DND-41 (cell line): ENCODE measurements at regions not wholly inside any gene's neighbourhood (a gene's known extent, or its start where the extent isn't known, plus 50 kb on each side); places are given as distances from the start of the nearest gene placed in this dataset.

Experiments
- ATAC-seq: fragments of 200-7000 bp; cut with Tn5 transposase; 3 replicates; pipeline ENCODE4 v1.9.1; 2021; ENCODE audit warnings: low read depth; ENCODE audit not compliant: insufficient read depth
- DNase-seq: peaks from one replicate; pipeline ENCODE4 v3.0.0-alpha.2; 2020
- H2AFZ ChIP-seq: 2 replicates; pipeline ENCODE4 v1.6.0; 2012; ENCODE audit warnings: low read depth, low read length
- H3K27ac ChIP-seq: 2 replicates; pipeline ENCODE4 v1.5.1; 2012; ENCODE audit warnings: low read length, inconsistent platforms
- H3K27me3 ChIP-seq: fragments of 200-600 bp; sonication (generic); 2 replicates; pipeline ENCODE4 v1.6.0; 2012; ENCODE audit warnings: low read length, mild to moderate bottlenecking, inconsistent platforms; ENCODE audit not compliant: insufficient read depth, poor library complexity
- H3K36me3 ChIP-seq: 2 replicates; pipeline ENCODE4 v1.5.1; 2012; ENCODE audit warnings: low read length, inconsistent platforms; ENCODE audit not compliant: insufficient read depth
- H3K4me1 ChIP-seq: 2 replicates; pipeline ENCODE4 v1.5.1; 2012; ENCODE audit warnings: mild to moderate bottlenecking, low read length; ENCODE audit not compliant: insufficient read depth
- H3K4me2 ChIP-seq: 2 replicates; pipeline ENCODE4 v1.6.0; 2012; ENCODE audit warnings: mild to moderate bottlenecking, moderate library complexity, low read length, inconsistent platforms; ENCODE audit not compliant: insufficient read depth
- H3K4me3 ChIP-seq, 2 experiments: fragments of 200-600 bp in 1 of 2; shearing (Covaris generic) in 1 of 2; 2 replicates each; pipeline ENCODE4 v1.5.1; 2012 to 2016; ENCODE audit warnings: inconsistent platforms in 2 of 2, low read length in 2 of 2, mild to moderate bottlenecking in 2 of 2, low read depth in 1 of 2, moderate library complexity in 1 of 2
- H3K79me2 ChIP-seq: 2 replicates; pipeline ENCODE4 v1.6.0; 2012; ENCODE audit warnings: low read length, inconsistent platforms; ENCODE audit not compliant: insufficient read depth
- H3K9ac ChIP-seq: 2 replicates; pipeline ENCODE4 v1.6.0; 2012; ENCODE audit warnings: low read depth, mild to moderate bottlenecking, inconsistent platforms, low read length, moderate library complexity
- H3K9me3 ChIP-seq: 2 replicates; pipeline ENCODE4 v1.5.1; 2012; ENCODE audit warnings: low read length, moderate library complexity, mild to moderate bottlenecking, inconsistent platforms; ENCODE audit not compliant: insufficient read depth, severe bottlenecking
- H4K20me1 ChIP-seq: 2 replicates; pipeline ENCODE4 v1.6.0; 2012; ENCODE audit warnings: low read length; ENCODE audit not compliant: insufficient read depth
- EZH2 ChIP-seq: IDR thresholded peaks from 3 replicates; pipeline ENCODE4 v1.6.1; 2012; ENCODE audit warnings: borderline replicate concordance, low read depth, mild to moderate bottlenecking, moderate library complexity, low read length, inconsistent platforms; ENCODE audit not compliant: severe bottlenecking
- TF ChIP-seq, protein P1 (sequence below): IDR thresholded peaks from 2 replicates; pipeline ENCODE4 v1.5.1; 2012; ENCODE audit warnings: borderline replicate concordance, low read length, moderate library complexity, mild to moderate bottlenecking; ENCODE audit not compliant: poor library complexity, severe bottlenecking; ENCODE audit errors: extremely low read depth

GRCh38 chr4:62490635-62491034 is 1290.5 kb downstream of the ADGRL3 start:
- TF ChIP-seq, protein P1, sequence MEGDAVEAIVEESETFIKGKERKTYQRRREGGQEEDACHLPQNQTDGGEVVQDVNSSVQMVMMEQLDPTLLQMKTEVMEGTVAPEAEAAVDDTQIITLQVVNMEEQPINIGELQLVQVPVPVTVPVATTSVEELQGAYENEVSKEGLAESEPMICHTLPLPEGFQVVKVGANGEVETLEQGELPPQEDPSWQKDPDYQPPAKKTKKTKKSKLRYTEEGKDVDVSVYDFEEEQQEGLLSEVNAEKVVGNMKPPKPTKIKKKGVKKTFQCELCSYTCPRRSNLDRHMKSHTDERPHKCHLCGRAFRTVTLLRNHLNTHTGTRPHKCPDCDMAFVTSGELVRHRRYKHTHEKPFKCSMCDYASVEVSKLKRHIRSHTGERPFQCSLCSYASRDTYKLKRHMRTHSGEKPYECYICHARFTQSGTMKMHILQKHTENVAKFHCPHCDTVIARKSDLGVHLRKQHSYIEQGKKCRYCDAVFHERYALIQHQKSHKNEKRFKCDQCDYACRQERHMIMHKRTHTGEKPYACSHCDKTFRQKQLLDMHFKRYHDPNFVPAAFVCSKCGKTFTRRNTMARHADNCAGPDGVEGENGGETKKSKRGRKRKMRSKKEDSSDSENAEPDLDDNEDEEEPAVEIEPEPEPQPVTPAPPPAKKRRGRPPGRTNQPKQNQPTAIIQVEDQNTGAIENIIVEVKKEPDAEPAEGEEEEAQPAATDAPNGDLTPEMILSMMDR, result no peak
- no peak for TF ChIP-seq EZH2
- DNase-seq, result no peak

DNA sequence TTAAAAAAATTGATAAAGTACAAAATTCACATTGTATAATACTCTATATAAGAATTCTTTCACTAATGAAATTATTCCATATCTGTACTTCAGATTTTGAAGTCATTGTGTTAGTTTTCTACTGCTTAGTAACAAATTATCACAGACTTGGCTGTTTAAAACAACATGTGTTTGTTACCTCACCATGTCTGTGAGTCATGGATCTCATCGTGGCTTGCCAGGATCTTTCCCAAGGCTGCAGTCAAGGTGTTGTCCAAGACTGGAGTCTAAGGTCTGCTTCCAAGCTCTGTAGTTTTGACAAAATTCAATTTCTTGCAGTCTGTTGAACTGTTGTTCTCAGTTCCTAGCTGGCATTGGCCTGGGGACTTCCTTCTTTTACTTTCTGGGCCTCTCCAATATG is 1286.9 kb downstream of the ADGRL3 start:
- TF ChIP-seq EZH2, result no peak
- TF ChIP-seq, protein P1, result no peak
- H3K27ac ChIP-seq, result no peak overlapping the region
- ATAC-seq, result no peak
- H3K79me2 ChIP-seq, result no peaks in the 10 kb centered on the region
- no peak overlapping the region for H2AFZ ChIP-seq
- no peaks in the 10 kb centered on the region for H4K20me1 ChIP-seq
- H3K4me2 ChIP-seq, result no peak overlapping the region
- H3K9ac ChIP-seq, result no peak overlapping the region
- no peak overlapping the region for H3K4me3 ChIP-seq
- no peaks in the 10 kb centered on the region for H3K9me3 ChIP-seq
- no peaks in the 10 kb centered on the region for H3K4me1 ChIP-seq
- no peaks in the 10 kb centered on the region for H3K27me3 ChIP-seq
- no peaks in the 10 kb centered on the region for H3K36me3 ChIP-seq
- no peak for DNase-seq

More at GRCh38 chr4:62490635-62491034, 1290.5 kb downstream of the ADGRL3 start:
- no peak for ATAC-seq
- no peak overlapping the region for H3K9ac ChIP-seq
- H3K4me1 ChIP-seq, result no peaks in the 10 kb centered on the region
- H3K9me3 ChIP-seq, result no peaks in the 10 kb centered on the region
- H2AFZ ChIP-seq, result no peak overlapping the region
- no peak overlapping the region for H3K4me3 ChIP-seq
- no peaks in the 10 kb centered on the region for H3K27me3 ChIP-seq
- H3K36me3 ChIP-seq, result no peaks in the 10 kb centered on the region
- H3K27ac ChIP-seq, result no peak overlapping the region
- no peak overlapping the region for H3K4me2 ChIP-seq
- no peaks in the 10 kb centered on the region for H3K79me2 ChIP-seq
- H4K20me1 ChIP-seq, result no peaks in the 10 kb centered on the region

- Histone ChIP-seq H4K20me1 (no peaks in the 10 kb centered on the region), H2AFZ (no peak overlapping the region), H3K9ac (no peak overlapping the region), H3K9me3 (no peaks in the 10 kb centered on the region), H3K79me2 (no peaks in the 10 kb centered on the region), H3K27me3 (no peaks in the 10 kb centered on the region), H3K4me1 (no peaks in the 10 kb centered on the region), H3K4me3 (no peak overlapping the region), H3K27ac (no peak overlapping the region), H3K4me2 (no peak overlapping the region), H3K36me3 (no peaks in the 10 kb centered on the region)
- TF ChIP-seq, protein P1, result no peak
- no peak for TF ChIP-seq EZH2
- DNase-seq, result no peak
- ATAC-seq, result no peak
These were observed 1284.2 kb downstream of the ADGRL3 start for GRCh38 chr4:62484357-62484756.

GRCh38 chr4:62482355-62482754 is 1282.2 kb downstream of the ADGRL3 start:
- TF ChIP-seq, protein P1, result no peak
- no peak for TF ChIP-seq EZH2
- H3K9me3 ChIP-seq, result no peaks in the 10 kb centered on the region
- no peak overlapping the region for H3K9ac ChIP-seq
- H3K27ac ChIP-seq, result no peak overlapping the region
- no peak for DNase-seq
- H3K4me3 ChIP-seq, result no peak overlapping the region
- ATAC-seq, result no peak
- H3K79me2 ChIP-seq, result no peaks in the 10 kb centered on the region
- no peaks in the 10 kb centered on the region for H3K36me3 ChIP-seq
- no peak overlapping the region for H3K4me2 ChIP-seq
- no peak overlapping the region for H2AFZ ChIP-seq
- H4K20me1 ChIP-seq, result no peaks in the 10 kb centered on the region
- no peaks in the 10 kb centered on the region for H3K4me1 ChIP-seq
- H3K27me3 ChIP-seq, result no peaks in the 10 kb centered on the region
